GM20000 (cell line): ENCODE measurements at regions not wholly inside any gene's neighbourhood (a gene's known extent, or its start where the extent isn't known, plus 50 kb on each side); places are given as distances from the start of the nearest gene placed in this dataset.

ENCODE experiments used
- DNase-seq: peaks from one replicate; pipeline ENCODE4 v3.0.0; 2012; ENCODE audit warnings: low spot score
- TF ChIP-seq, protein P1 (sequence below): IDR thresholded peaks from 2 replicates; pipeline ENCODE4 v1.5.1; 2012; ENCODE audit warnings: mild to moderate bottlenecking, control low read depth; ENCODE audit errors: extremely low read depth, missing control alignments

DNA sequence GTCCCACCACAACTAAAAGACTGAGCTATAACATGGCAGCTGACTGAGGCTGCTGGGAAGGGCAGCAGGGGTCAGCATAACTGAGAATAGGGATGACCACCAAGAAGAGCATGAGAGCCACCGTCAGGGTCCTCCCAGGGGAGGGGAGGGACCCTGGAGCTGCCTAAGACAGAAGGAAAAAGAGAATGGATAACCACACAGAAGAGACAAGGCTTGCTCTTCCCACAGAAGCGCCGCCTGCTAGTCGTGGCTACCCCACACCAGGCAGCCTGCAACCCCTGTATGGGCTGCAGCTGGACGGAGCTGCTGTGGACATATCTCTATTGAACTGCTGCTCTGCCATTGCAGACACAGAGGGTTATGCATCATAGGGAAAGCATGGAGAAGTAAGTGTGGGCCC lies 132.0 kb upstream of the CHD6 start:
- DNase-seq: no peak
- TF ChIP-seq, protein P1, sequence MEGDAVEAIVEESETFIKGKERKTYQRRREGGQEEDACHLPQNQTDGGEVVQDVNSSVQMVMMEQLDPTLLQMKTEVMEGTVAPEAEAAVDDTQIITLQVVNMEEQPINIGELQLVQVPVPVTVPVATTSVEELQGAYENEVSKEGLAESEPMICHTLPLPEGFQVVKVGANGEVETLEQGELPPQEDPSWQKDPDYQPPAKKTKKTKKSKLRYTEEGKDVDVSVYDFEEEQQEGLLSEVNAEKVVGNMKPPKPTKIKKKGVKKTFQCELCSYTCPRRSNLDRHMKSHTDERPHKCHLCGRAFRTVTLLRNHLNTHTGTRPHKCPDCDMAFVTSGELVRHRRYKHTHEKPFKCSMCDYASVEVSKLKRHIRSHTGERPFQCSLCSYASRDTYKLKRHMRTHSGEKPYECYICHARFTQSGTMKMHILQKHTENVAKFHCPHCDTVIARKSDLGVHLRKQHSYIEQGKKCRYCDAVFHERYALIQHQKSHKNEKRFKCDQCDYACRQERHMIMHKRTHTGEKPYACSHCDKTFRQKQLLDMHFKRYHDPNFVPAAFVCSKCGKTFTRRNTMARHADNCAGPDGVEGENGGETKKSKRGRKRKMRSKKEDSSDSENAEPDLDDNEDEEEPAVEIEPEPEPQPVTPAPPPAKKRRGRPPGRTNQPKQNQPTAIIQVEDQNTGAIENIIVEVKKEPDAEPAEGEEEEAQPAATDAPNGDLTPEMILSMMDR: no peak

- TF ChIP-seq, protein P1: no peak
- no peak for DNase-seq
These were observed 130.8 kb upstream of the CHD6 start for GRCh38 chr20:41748756-41749582.

DNA sequence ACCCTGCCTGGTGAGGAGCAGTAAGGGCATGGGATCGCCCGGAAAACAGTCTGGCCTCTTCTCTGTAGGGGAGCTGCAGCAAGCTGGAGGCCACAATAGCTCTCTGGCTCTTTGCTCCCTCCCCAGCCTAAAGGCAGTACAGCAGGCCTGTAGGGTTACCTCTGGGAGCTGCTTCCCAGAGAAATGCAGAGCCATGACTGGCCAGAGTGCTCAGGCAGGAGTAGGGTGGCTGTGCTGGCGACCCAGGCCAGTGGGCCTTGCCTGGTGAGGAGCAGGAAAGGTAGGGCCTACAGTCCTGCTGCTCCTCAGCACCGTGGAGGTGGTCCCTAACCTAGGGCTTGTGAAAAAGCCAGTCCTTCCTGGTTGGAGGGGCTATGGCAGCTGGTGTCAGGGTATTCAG lies 129.9 kb upstream of the CHD6 start:
- no peak for DNase-seq
- TF ChIP-seq, protein P1: no peak

- no peak for DNase-seq
- TF ChIP-seq, protein P1: no peak
These were observed 129.0 kb upstream of the CHD6 start for GRCh38 chr20:41747226-41747625.

DNA sequence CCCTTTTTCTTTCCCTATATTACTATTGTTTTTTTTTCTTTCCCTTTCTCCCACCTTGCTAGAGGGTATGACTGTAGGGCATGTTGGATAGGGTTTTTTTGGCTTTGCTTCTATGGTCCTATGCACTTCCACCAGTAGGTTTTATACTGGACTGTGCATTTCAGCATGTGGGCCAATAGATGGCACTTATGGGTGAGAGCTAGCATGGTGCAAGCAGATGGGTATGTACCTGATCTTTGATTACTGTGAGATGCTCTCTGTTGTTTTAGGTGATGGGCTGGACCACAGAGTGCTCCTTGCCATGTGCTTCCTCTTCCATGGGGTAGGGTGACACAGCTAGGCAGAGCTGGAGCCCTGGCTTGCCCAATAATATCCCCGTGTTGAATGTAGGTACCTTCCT lies 128.5 kb upstream of the CHD6 start:
- TF ChIP-seq, protein P1: no peak

DNA sequence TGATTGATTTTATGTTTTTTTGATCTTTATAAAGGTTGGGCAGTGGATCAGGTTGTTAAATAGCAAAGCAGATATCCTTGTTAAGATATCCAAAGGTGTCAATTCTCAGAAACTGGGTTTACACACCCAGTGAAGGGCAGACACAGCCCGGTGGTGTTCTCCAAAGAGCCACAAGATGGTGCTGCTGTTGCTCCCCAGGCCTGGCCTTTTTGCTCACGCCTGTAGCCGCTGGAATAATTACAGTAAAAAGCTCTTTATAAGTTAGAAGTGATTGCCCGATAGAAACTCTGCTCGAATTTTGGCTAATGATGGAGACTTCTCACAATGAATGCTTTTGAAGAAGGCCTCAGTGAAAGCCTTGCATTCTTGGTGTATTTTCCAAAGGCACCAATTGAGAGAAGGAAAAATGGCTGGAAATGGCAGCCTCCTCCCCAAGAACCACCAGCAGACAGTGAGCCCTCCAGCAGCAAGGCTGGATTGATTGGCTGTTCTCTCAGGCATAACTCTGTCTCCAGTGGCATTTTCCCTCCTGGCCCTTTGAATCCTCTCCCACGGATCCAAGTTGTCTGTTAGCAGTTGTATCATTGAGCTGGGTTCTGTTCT lies 120.5 kb upstream of the CHD6 start:
- peak; percentile 38 for DNase-seq
- TF ChIP-seq, protein P1: peak; percentile 82

More for the DNA sequence above, 128.5 kb upstream of the CHD6 start:
- no peak for DNase-seq

DNA sequence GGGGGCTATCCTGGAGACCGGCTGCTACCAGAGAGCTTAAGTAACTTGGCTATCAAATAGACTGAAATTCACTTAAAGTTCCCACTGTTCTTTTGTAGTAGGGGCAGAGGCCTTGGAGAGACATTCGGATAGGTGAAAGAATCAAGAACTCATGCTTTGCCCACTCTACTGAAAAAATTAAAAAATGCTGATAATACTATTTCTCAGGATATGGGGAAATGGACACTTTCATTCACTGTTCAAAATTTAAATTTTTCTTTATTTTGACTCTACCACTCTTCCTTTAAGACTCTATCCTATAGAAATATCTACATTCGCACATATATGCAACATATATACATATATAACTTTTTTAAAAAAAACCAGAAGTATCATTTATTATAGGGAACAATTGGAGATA lies 117.8 kb upstream of the CHD6 start:
- no peak for DNase-seq

More for the DNA sequence above, 117.8 kb upstream of the CHD6 start:
- TF ChIP-seq, protein P1: no peak
